NB4 (cell line): ENCODE measurements at regions not wholly inside any gene's neighbourhood (a gene's known extent, or its start where the extent isn't known, plus 50 kb on each side); places are given as distances from the start of the nearest gene placed in this dataset.

ENCODE experiments used
- DNase-seq: peaks from one replicate; pipeline ENCODE4 v3.0.0; 2010; ENCODE audit warnings: low read depth
- H3K4me3 ChIP-seq: one replicate; pipeline ENCODE4 v1.5.1; 2011; ENCODE audit warnings: mild to moderate bottlenecking, low read depth, low read length, moderate library complexity
- MYC ChIP-seq: IDR thresholded peaks from 2 replicates; pipeline ENCODE4 v1.6.1; 2011; ENCODE audit warnings: low read depth, low read length
- POLR2A ChIP-seq: IDR thresholded peaks from 2 replicates; pipeline ENCODE4 v1.6.1; 2011; ENCODE audit warnings: mild to moderate bottlenecking; ENCODE audit not compliant: insufficient read length; ENCODE audit errors: extremely low read depth
- TF ChIP-seq, protein P1 (sequence below): IDR thresholded peaks from one replicate; pipeline ENCODE4 v1.5.1; 2012; ENCODE audit warnings: low read depth, low read length
- TF ChIP-seq, protein P2 (sequence below): IDR thresholded peaks from 2 replicates; pipeline ENCODE4 v1.6.1; 2011; ENCODE audit warnings: low read depth, low read length

DNA sequence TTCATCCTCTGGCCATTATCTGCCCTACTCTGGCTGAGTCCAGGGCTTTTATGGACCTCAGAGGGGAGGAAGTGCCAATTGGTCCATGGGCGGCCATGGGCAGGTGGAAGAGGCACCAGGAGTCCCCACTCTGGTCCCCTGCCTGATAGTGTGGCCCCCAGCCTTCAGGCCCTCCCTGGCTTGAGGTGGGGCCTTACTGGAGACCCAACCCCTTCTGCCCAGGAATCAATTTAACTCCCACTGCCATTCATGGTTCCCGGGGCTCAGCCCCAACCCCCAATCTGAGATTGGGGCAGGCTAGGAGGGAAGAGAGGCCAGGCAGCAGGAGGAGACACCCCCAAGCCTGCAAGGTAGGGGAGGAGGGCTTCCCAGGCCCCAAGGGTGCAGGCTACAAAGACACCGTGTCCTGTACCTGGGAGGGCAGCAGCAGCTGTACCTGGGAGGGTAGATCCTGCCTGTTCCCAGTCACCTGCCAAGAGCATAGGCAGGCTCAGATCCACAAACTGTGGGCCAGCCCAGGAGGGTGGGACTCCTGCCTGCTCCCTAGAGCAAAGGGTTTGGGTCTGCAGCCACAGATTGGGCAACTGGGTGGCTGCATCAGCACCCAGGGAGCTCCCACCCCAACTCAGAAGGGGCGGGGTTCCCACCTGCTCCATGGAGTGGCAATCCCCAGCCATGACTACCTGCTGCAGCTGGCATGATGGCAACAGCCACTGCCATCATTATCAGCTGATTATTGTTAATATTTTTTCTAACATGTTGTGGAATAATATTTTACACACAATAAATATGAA is 1044.1 kb upstream of the B3GALT2 start:
- TF ChIP-seq, protein P1, sequence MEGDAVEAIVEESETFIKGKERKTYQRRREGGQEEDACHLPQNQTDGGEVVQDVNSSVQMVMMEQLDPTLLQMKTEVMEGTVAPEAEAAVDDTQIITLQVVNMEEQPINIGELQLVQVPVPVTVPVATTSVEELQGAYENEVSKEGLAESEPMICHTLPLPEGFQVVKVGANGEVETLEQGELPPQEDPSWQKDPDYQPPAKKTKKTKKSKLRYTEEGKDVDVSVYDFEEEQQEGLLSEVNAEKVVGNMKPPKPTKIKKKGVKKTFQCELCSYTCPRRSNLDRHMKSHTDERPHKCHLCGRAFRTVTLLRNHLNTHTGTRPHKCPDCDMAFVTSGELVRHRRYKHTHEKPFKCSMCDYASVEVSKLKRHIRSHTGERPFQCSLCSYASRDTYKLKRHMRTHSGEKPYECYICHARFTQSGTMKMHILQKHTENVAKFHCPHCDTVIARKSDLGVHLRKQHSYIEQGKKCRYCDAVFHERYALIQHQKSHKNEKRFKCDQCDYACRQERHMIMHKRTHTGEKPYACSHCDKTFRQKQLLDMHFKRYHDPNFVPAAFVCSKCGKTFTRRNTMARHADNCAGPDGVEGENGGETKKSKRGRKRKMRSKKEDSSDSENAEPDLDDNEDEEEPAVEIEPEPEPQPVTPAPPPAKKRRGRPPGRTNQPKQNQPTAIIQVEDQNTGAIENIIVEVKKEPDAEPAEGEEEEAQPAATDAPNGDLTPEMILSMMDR: no peak
- TF ChIP-seq MYC (no peak), POLR2A (no peak)
- TF ChIP-seq, protein P2, sequence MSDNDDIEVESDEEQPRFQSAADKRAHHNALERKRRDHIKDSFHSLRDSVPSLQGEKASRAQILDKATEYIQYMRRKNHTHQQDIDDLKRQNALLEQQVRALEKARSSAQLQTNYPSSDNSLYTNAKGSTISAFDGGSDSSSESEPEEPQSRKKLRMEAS: no peak
- DNase-seq: no peak
- no peak overlapping the region for H3K4me3 ChIP-seq

DNA sequence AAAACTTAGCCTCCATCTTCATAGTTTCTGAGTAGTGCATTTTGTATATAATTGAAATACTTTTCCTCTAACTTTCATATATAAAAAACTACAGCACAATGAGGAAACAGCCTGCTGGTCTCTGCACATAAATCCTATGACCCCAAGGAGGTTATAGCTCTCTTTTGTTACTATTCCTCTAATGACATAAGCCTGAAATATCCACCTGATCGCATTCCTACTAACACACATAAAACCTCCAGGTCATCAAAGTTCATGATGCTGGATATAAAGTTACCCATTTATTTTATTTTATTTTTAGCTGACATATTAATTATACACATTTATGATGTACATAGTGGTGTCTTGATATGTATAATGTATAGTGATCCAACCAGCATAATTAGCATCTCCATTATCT is 1042.0 kb upstream of the B3GALT2 start:
- DNase-seq: no peak
- TF ChIP-seq, protein P2: no peak
- no peak for TF ChIP-seq POLR2A
- TF ChIP-seq, protein P1: no peak
- no peak for TF ChIP-seq MYC
- H3K4me3 ChIP-seq: no peak overlapping the region

DNA sequence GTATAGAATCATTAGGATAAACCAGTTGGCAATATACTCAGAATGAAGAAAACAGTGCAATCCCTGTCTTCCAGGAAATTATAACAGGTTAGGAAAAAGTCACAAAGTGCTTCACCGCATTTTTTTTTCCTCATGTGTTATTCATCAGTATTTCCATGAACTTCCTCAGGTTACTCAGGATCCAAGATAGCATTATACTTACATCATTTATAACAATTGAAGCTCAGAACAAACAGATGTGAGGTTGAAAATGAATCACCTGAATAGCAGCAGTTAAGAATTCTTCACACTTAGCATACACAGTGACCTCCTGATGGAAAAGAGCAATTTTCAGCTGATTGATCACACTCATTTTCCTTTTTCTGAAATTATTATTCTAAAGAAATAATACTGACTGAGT is 1040.7 kb upstream of the B3GALT2 start:
- TF ChIP-seq MYC (no peak), POLR2A (no peak)
- TF ChIP-seq, protein P2: no peak
- TF ChIP-seq, protein P1: no peak
- DNase-seq: no peak
- H3K4me3 ChIP-seq: no peak overlapping the region

DNA sequence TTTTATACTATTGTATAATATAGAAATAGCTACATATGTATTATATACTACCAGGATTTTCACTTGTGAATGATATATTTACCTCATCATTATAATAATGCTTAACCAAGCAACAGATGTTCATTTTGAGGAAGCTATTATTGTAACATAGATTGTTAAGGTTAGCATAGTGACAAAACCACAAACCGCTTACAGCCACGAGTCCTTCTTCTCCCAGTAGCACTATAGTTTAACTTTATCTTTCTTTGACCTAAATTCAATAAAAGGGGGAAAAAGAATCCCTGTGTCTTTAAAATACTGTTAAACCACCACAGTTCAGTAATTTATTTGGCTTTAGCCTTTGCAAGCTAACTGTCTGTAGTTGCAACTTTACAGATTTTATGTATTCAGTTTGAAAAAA is 1039.4 kb upstream of the B3GALT2 start:
- DNase-seq: peak; percentile 47
- TF ChIP-seq, protein P2: no peak
- TF ChIP-seq MYC (no peak), POLR2A (no peak)
- TF ChIP-seq, protein P1: no peak
- no peak overlapping the region for H3K4me3 ChIP-seq

DNA sequence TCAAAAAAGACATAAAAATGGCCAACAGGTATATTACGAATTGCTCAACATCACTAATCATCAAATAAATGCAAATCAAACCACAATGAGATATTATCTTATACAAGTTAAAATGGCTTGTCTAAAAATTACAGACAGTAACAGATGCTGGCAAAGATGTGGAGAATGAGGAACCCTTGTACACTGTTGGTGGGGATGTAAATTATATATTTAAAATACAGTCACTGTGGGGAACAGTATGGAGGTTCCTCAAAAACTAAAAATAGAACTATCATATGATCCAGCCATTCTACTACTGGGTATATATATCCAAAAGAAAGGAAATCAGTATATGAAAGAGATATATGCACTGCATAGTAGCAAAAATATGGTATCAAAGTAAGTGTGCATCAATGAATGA is 1037.2 kb upstream of the B3GALT2 start:
- no peak overlapping the region for H3K4me3 ChIP-seq
- TF ChIP-seq, protein P1: no peak
- TF ChIP-seq POLR2A (no peak), MYC (no peak)
- TF ChIP-seq, protein P2: no peak
- DNase-seq: no peak
